DND-41 (cell line): ENCODE measurements at regions not wholly inside any gene's neighbourhood (a gene's known extent, or its start where the extent isn't known, plus 50 kb on each side); places are given as distances from the start of the nearest gene placed in this dataset.

Experiments
- EZH2 ChIP-seq: IDR thresholded peaks from 3 replicates; pipeline ENCODE4 v1.6.1; 2012; ENCODE audit warnings: borderline replicate concordance, low read depth, mild to moderate bottlenecking, moderate library complexity, low read length, inconsistent platforms; ENCODE audit not compliant: severe bottlenecking
- TF ChIP-seq, protein P1 (sequence below): IDR thresholded peaks from 2 replicates; pipeline ENCODE4 v1.5.1; 2012; ENCODE audit warnings: borderline replicate concordance, low read length, moderate library complexity, mild to moderate bottlenecking; ENCODE audit not compliant: poor library complexity, severe bottlenecking; ENCODE audit errors: extremely low read depth

DNA sequence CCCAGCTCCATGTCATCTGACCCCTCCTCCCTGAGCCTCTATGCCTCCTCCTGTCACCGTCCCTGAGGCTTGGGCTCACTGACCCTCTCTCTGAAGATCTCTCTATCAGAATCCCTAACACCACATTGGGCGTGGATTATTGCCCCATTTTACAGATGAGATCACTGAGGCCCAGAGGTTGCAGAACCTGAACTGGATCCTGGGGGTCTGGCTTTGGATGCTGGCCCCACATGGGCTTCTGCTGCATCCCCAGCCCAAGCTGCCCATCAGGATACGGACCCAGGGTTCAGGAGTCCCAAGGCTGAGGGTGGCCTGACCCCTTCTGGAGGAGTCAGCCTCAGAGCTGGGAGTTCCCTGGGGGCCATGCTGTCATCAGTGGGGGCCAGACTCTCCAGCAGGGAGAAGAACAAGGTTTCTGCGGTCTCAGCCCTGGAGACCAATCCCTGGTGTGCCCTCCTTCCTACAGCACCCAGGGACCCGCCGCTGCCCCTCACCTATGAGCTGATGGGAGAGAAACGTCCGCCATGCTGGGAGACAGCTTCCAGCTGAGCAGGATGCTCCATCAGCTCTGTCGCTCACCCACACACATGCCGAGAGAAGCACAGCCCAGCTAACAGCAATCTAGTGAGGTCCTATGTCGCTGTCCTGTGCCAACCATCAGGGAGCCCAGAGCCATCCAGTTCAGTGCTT is 273.1 kb downstream of the UACA start:
- TF ChIP-seq, protein P1, sequence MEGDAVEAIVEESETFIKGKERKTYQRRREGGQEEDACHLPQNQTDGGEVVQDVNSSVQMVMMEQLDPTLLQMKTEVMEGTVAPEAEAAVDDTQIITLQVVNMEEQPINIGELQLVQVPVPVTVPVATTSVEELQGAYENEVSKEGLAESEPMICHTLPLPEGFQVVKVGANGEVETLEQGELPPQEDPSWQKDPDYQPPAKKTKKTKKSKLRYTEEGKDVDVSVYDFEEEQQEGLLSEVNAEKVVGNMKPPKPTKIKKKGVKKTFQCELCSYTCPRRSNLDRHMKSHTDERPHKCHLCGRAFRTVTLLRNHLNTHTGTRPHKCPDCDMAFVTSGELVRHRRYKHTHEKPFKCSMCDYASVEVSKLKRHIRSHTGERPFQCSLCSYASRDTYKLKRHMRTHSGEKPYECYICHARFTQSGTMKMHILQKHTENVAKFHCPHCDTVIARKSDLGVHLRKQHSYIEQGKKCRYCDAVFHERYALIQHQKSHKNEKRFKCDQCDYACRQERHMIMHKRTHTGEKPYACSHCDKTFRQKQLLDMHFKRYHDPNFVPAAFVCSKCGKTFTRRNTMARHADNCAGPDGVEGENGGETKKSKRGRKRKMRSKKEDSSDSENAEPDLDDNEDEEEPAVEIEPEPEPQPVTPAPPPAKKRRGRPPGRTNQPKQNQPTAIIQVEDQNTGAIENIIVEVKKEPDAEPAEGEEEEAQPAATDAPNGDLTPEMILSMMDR = no peak
- no peak for TF ChIP-seq EZH2
